22Rv1 (cell line): ENCODE measurements at regions not wholly inside any gene's neighbourhood (a gene's known extent, or its start where the extent isn't known, plus 50 kb on each side); places are given as distances from the start of the nearest gene placed in this dataset.

Source experiments
- CTCF ChIP-seq: fragments of 450-650 bp; IDR thresholded peaks from 2 replicates; pipeline ENCODE4 v1.5.1; 2017; ENCODE audit warnings: mild to moderate bottlenecking
- ZFX ChIP-seq: fragments of 450-650 bp; IDR thresholded peaks from 2 replicates; pipeline ENCODE4 v1.6.1; 2017; ENCODE audit warnings: antibody characterized with exemption, borderline replicate concordance

GRCh38 chr7:92994901-92995300 is 122.9 kb downstream of the SAMD9 start:
- TF ChIP-seq CTCF (no peak), ZFX (no peak)
